Prostate gland (tissue), 2 donors: ENCODE measurements at regions not wholly inside any gene's neighbourhood (a gene's known extent, or its start where the extent isn't known, plus 50 kb on each side); places are given as distances from the start of the nearest gene placed in this dataset.

ENCODE experiments used
- POLR2A ChIP-seq: fragments of 450-650 bp; IDR thresholded peaks from one replicate; pipeline ENCODE4 v1.6.1; 2016; ENCODE audit warnings: antibody characterized with exemption, mild to moderate bottlenecking
- POLR2AphosphoS5 ChIP-seq: sonication (generic); formaldehyde crosslinking; IDR thresholded peaks from one replicate; pipeline ENCODE4 v1.6.1; 2017; ENCODE audit warnings: antibody characterized with exemption
- TF ChIP-seq, protein P1 (sequence below), 4 experiments: fragments of 200-600 bp in 2 of 4; fragments of 450-650 bp in 2 of 4; sonication (generic) in 2 of 4; IDR thresholded peaks; 1 replicate in 3 of 4; 2 replicates in 1 of 4; pipeline ENCODE4 v1.5.1; 2016 to 2019; ENCODE audit warnings: antibody characterized with exemption in 4 of 4, mild to moderate bottlenecking in 2 of 4, moderate library complexity in 2 of 4

DNA sequence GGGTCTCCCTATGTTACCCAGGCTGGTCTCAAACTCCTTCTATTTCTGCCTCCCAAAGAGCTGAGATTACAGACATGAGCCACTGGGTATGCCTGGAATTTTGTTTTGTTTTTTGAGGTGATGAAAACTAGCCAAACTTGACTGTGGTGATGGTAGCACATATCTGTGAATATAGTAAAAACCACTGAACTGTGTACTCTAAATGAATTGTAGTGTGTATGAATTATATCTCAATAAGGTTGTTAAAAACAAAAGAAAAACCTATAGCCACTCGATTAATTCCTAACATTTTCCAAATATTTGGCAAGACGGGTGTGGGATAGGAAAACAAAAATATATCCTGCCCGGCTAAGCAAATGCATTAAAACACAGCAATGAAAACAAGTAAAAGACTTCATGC lies 1302.3 kb upstream of the CHAC2 start:
- TF ChIP-seq, protein P1, sequence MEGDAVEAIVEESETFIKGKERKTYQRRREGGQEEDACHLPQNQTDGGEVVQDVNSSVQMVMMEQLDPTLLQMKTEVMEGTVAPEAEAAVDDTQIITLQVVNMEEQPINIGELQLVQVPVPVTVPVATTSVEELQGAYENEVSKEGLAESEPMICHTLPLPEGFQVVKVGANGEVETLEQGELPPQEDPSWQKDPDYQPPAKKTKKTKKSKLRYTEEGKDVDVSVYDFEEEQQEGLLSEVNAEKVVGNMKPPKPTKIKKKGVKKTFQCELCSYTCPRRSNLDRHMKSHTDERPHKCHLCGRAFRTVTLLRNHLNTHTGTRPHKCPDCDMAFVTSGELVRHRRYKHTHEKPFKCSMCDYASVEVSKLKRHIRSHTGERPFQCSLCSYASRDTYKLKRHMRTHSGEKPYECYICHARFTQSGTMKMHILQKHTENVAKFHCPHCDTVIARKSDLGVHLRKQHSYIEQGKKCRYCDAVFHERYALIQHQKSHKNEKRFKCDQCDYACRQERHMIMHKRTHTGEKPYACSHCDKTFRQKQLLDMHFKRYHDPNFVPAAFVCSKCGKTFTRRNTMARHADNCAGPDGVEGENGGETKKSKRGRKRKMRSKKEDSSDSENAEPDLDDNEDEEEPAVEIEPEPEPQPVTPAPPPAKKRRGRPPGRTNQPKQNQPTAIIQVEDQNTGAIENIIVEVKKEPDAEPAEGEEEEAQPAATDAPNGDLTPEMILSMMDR (IDR thresholded peaks at IDR 0.05) = no peak
- TF ChIP-seq POLR2A (no peak), POLR2AphosphoS5 (no peak)
